Activated T-cell treated with anti-CD3 and anti-CD28 coated beads, Interleukin-2, amount 50 U/mL, for 72 hours (primary cell): ENCODE measurements at regions not wholly inside any gene's neighbourhood (a gene's known extent, or its start where the extent isn't known, plus 50 kb on each side); places are given as distances from the start of the nearest gene placed in this dataset.

Experiments
- ATAC-seq, 2 donors: fragments of 150-1000 bp; cut with Tn5 transposase; replicated peaks in 1 of 2; 2 replicates each; pipeline ENCODE4 v1.10.0; 2021; ENCODE audit warnings: moderate library complexity in 2 of 2, mild to moderate bottlenecking in 1 of 2
- DNase-seq, 2 donors: peaks; one replicate each; pipeline ENCODE4 v3.0.0; 2021 to 2022; ENCODE audit warnings: mixed read lengths in 1 of 2
- H3K27ac Mint-ChIP-seq: one replicate; pipeline ENCODE4 v1.8.0; 2022; ENCODE audit warnings: mild to moderate bottlenecking, moderate library complexity, mixed read lengths
- H3K27me3 Mint-ChIP-seq: one replicate; pipeline ENCODE4 v1.8.0; 2022; ENCODE audit warnings: low read depth, mixed read lengths
- H3K36me3 Mint-ChIP-seq, 2 donors: one replicate each; pipeline ENCODE4 v1.8.0; 2022; ENCODE audit warnings: mixed read lengths in 2 of 2, mild to moderate bottlenecking in 1 of 2; ENCODE audit not compliant: insufficient read depth in 2 of 2
- H3K4me1 Mint-ChIP-seq: one replicate; pipeline ENCODE4 v1.8.0; 2022; ENCODE audit warnings: low read depth, mixed read lengths
- H3K4me3 Mint-ChIP-seq, 2 donors: one replicate each; pipeline ENCODE4 v1.8.0; 2022; ENCODE audit warnings: mild to moderate bottlenecking in 2 of 2, mixed read lengths in 2 of 2, moderate library complexity in 2 of 2
- H3K9me3 Mint-ChIP-seq, 2 donors: one replicate each; pipeline ENCODE4 v1.8.0; 2022; ENCODE audit warnings: mixed read lengths in 2 of 2

DNA sequence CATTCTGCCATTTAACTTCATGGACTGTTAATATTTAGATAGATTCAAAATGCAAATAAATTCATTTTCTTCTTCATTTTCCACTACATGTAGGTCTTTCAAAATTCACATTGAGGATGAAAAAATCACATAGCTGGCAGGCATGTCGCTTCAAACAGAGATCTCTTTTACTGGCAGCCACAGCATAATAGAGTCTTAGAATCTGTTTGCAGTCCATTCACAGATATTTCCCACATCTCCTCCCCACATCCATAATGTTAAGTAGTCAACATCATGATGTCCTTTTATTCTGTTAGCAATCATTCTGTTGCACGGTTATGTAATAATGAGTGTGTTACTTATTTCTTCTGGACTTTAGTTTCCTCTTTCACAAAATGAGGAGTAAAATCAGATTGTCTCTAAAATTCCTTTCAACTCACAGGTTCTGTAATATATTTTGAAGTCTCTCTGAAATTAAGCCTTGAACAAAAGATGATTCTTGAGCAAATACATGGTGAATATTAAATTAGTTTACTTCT lies 257.5 kb upstream of the SNX7 start:
- Mint-ChIP-seq H3K9me3 (no peaks in the 10 kb centered on the region), H3K4me1 (no peaks in the 10 kb centered on the region), H3K27me3 (no peaks in the 10 kb centered on the region), H3K36me3 (no peaks in the 10 kb centered on the region), H3K4me3 (no peak overlapping the region), H3K27ac (no peak overlapping the region)
- DNase-seq (no peak), ATAC-seq (no peak)

GRCh38 chr1:98402860-98403259 lies 258.7 kb upstream of the SNX7 start:
- Mint-ChIP-seq H3K36me3 (no peaks in the 10 kb centered on the region), H3K9me3 (no peaks in the 10 kb centered on the region), H3K4me3 (no peak overlapping the region), H3K27me3 (no peaks in the 10 kb centered on the region), H3K4me1 (no peaks in the 10 kb centered on the region), H3K27ac (no peak overlapping the region)
- DNase-seq (no peak), ATAC-seq (no peak)

DNA sequence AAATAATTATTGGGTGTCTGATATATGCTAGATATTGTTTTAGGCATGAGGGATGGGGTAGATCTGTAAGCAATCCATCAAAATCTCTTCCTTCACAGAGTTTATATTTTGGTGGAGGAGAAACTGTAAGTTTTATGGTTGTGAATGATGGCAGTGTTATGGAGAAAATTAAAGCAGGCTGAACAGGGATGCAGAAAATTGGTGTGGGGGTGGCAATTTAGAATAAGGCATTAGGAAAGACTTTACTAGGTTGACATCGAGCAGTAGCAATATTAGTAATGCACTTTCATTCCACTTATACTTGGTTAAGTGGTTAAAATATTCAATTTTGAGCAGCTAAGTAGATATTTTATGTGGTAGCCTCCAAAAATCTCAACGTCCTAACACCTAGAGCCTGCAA lies 261.1 kb upstream of the SNX7 start:
- Mint-ChIP-seq H3K27ac (no peak overlapping the region), H3K4me3 (no peak overlapping the region), H3K27me3 (no peaks in the 10 kb centered on the region), H3K9me3 (no peaks in the 10 kb centered on the region), H3K4me1 (no peaks in the 10 kb centered on the region), H3K36me3 (no peaks in the 10 kb centered on the region)
- ATAC-seq (no peak), DNase-seq (no peak)

DNA sequence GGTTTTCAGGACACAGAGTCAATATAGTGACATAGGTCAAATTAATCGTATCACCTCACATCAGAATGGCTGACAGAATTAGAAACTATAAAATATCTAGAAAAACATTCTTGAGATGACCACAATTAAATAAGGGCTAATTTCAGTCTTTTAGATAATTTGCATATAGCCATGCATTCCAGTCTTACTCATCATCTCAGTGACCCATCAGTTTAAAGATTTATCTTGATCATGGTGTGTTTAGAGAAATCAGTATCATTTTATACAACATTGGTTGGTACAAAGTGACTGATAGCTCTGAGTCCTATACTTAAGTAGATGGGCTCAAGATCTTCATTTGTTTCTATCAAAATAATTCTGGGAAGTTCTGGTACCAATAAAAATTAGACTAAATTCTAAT lies 262.3 kb upstream of the SNX7 start:
- ATAC-seq (no peak), DNase-seq (no peak)
- H3K4me3 Mint-ChIP-seq, result no peak overlapping the region
- H3K36me3 Mint-ChIP-seq, result no peaks in the 10 kb centered on the region
- H3K27ac Mint-ChIP-seq, result no peak overlapping the region
- H3K27me3 Mint-ChIP-seq, result no peaks in the 10 kb centered on the region
- no peaks in the 10 kb centered on the region for H3K9me3 Mint-ChIP-seq
- no peaks in the 10 kb centered on the region for H3K4me1 Mint-ChIP-seq

GRCh38 chr1:98398649-98399048 lies 262.9 kb upstream of the SNX7 start:
- no peak overlapping the region for H3K4me3 Mint-ChIP-seq
- no peaks in the 10 kb centered on the region for H3K27me3 Mint-ChIP-seq
- ATAC-seq (no peak), DNase-seq (no peak)
- H3K4me1 Mint-ChIP-seq, result no peaks in the 10 kb centered on the region
- no peaks in the 10 kb centered on the region for H3K36me3 Mint-ChIP-seq
- H3K27ac Mint-ChIP-seq, result no peak overlapping the region
- H3K9me3 Mint-ChIP-seq, result no peaks in the 10 kb centered on the region

DNA sequence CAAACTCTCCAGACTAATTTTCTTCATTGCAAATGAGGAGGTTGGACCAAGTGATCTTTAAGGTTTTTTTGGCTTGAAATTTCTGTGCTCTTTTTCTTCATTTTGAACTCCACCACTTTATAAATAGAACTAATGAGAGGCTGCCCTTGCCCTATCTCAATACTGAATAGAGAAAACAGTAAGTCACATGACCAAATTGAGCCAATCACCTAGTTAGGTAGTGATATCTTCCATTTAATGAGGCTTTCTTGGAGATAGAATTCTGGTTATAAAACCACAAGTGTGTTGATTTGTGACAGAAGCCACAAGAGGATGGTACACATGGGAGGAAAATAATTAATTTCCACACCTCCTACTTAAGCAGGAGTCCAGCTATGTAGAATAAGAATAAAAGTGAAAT lies 263.4 kb upstream of the SNX7 start:
- H3K27ac Mint-ChIP-seq, result no peak overlapping the region
- H3K4me1 Mint-ChIP-seq, result no peaks in the 10 kb centered on the region
- H3K27me3 Mint-ChIP-seq, result no peaks in the 10 kb centered on the region
- H3K4me3 Mint-ChIP-seq, result no peak overlapping the region
- DNase-seq (no peak), ATAC-seq (no peak)
- H3K9me3 Mint-ChIP-seq, result no peaks in the 10 kb centered on the region
- H3K36me3 Mint-ChIP-seq, result no peaks in the 10 kb centered on the region

DNA sequence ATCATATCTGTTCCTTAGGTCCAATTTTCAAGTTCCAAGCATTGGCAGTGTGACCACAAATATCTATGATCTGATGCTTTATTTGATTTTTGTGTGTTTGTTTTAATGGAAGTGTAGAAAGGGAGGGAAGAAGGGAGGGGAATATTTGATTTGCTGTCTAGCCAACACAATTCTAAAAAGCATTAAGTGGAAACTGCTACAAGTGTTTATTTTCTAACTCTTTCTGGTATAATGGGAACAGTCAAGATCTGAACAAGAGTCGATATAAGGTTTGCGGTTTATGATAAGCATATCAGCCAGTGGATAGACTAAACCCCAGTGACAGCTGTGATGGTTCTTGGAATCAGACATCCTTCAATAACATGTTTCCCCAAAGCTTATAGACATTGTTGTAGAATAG lies 267.8 kb upstream of the SNX7 start:
- ATAC-seq (no peak), DNase-seq (no peak)
- Mint-ChIP-seq H3K27me3 (no peaks in the 10 kb centered on the region), H3K4me3 (no peak overlapping the region), H3K4me1 (peaks cover under 1% of the 10 kb centered on the region), H3K36me3 (no peaks in the 10 kb centered on the region), H3K27ac (no peak overlapping the region), H3K9me3 (no peaks in the 10 kb centered on the region)

DNA sequence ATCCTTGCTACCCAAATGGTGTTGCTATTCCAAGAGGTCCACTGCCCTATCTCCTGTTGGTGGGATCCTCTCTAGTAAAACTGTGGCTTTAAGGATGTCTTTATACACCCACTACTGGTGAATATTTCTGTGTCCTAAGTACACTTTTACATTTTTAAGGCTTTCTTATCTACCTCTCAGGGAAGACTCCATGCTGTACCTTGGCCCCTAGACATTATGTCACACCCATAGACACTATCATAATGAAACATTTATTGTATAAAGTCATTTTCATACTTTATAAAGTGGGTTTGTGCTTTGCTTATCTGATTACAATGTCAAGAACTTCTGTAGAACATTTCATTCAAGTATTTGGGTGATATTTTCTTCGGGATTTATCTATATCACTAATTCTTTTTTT lies 270.3 kb upstream of the SNX7 start:
- H3K9me3 Mint-ChIP-seq, result no peaks in the 10 kb centered on the region
- H3K27ac Mint-ChIP-seq, result no peak overlapping the region
- H3K36me3 Mint-ChIP-seq, result no peaks in the 10 kb centered on the region
- H3K4me1 Mint-ChIP-seq, result peaks cover 11% of the 10 kb centered on the region
- DNase-seq (no peak), ATAC-seq (no peak)
- no peak overlapping the region for H3K4me3 Mint-ChIP-seq
- no peaks in the 10 kb centered on the region for H3K27me3 Mint-ChIP-seq

GRCh38 chr1:98389809-98390208 lies 271.7 kb upstream of the SNX7 start:
- H3K9me3 Mint-ChIP-seq, result no peaks in the 10 kb centered on the region
- ATAC-seq, result no peak
- peak overlapping the region; percentile 16 for H3K27ac Mint-ChIP-seq
- H3K27me3 Mint-ChIP-seq, result no peaks in the 10 kb centered on the region
- no peaks in the 10 kb centered on the region for H3K36me3 Mint-ChIP-seq
- no peak overlapping the region for H3K4me3 Mint-ChIP-seq
- DNase-seq, result no peak
- peaks cover 11% of the 10 kb centered on the region for H3K4me1 Mint-ChIP-seq

DNA sequence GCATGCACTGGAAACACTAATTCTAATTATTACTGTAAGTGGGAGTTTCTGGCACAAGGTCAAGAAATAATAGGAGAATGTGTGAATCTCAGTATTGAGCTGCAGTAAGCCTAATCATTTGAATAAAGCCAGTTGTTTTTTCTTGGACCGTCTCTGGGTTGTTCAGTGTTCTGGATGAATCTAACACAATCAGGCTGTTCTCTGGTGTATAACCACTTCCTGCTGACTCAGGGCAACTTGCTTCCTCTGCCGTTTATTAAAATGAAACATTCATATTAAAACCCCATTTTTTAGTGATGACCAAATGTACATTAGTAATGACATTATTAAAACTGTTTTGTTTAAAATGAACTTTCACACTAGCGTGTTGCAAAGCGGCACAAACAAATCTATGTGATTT lies 273.1 kb upstream of the SNX7 start:
- Mint-ChIP-seq H3K36me3 (no peaks in the 10 kb centered on the region), H3K27me3 (no peaks in the 10 kb centered on the region), H3K9me3 (no peaks in the 10 kb centered on the region), H3K4me3 (peak overlapping the region in 1 of 2 donors; percentile 57), H3K4me1 (peaks cover 11% of the 10 kb centered on the region), H3K27ac (peak overlapping the region; percentile 32)
- peak; percentile 46 to 71 for ATAC-seq
- peak in 1 of 2 donors; percentile 2 for DNase-seq

- Mint-ChIP-seq H3K4me3 (peak overlapping the region in 1 of 2 donors; percentile 57), H3K9me3 (no peaks in the 10 kb centered on the region), H3K27me3 (no peaks in the 10 kb centered on the region), H3K4me1 (peaks cover 11% of the 10 kb centered on the region), H3K27ac (peak overlapping the region; percentile 32), H3K36me3 (no peaks in the 10 kb centered on the region)
- DNase-seq (no peak), ATAC-seq (no peak)
Measured at GRCh38 chr1:98387701-98388100, 273.8 kb upstream of the SNX7 start.

GRCh38 chr1:98386675-98387440 lies 274.7 kb upstream of the SNX7 start:
- Mint-ChIP-seq H3K4me3 (no peak overlapping the region), H3K36me3 (no peaks in the 10 kb centered on the region), H3K4me1 (peaks cover 11% of the 10 kb centered on the region), H3K27ac (no peak overlapping the region), H3K27me3 (no peaks in the 10 kb centered on the region), H3K9me3 (no peaks in the 10 kb centered on the region)
- no peak for DNase-seq
- no peak for ATAC-seq

- no peaks in the 10 kb centered on the region for H3K9me3 Mint-ChIP-seq
- no peaks in the 10 kb centered on the region for H3K27me3 Mint-ChIP-seq
- no peaks in the 10 kb centered on the region for H3K36me3 Mint-ChIP-seq
- DNase-seq, result no peak
- H3K4me3 Mint-ChIP-seq, result no peak overlapping the region
- H3K27ac Mint-ChIP-seq, result no peak overlapping the region
- peaks cover 11% of the 10 kb centered on the region for H3K4me1 Mint-ChIP-seq
- no peak for ATAC-seq
Measured at GRCh38 chr1:98385652-98386051, 275.9 kb upstream of the SNX7 start.
